ENCODE measurements at regions not wholly inside any gene's neighbourhood (a gene's known extent, or its start where the extent isn't known, plus 50 kb on each side); places are given as distances from the start of the nearest gene placed in this dataset.

DNA sequence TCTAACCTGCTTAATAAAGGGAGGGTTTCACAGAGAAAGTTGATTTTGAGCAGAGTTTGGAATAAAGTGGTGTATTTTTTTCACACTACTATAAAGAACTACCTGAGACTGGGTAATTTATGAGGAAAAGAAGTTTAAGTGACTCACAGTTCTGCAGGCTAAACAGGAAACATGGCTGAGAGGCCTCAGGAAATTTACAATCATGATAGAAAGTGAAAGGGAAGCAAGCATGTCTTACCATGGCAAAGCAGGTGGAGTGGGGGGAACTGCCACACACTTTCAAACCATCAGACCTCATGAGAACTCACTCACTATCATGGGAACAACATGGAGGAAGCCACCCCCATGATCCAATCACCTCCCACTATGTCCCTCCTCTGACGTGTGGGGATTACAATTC lies 546.7 kb downstream of the EPHA4 start:
- no peak for DNase-seq (ENCODE audit: low spot score)
- Mint-ChIP-seq H3K9me3 (no peaks in the 10 kb centered on the region), H3K27me3 (ENCODE audit: low read depth) (no peaks in the 10 kb centered on the region), H3K36me3 (ENCODE audit: low read depth) (no peaks in the 10 kb centered on the region), H3K27ac (no peak overlapping the region), H3K4me3 (no peak overlapping the region), H3K4me1 (ENCODE audit: low read depth) (peaks cover 3% of the 10 kb centered on the region)

DNA sequence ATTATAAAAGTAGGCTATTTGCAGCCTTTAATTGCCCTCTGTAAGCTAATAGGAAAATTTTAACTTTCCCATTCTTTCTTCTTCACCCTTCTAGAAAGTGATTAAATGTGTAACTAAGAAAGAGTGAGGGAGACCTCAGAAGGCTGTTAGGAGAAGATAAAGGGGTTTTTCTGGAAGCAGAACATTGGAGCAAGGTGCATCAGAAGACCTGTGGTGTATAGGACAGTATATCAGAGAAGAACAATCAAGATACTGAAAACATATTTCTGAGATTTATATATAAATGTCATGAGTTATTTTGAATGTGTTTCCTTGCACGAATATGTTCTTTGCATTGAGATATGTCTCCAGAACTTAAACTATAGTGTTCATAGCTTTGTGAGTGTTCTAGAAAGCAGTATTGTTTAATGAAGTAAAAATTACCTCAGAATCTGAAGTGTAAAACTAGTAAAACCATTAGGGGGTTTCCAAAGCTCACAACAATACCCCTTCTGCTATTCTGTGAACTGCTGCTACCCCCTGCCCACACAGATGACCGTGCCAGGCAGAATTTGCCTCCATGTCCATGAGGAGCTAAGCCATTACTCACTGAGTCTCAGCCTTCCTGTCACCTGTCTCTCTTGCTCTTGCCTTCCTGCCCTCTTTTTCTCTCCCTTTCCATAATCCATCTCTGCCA lies 537.9 kb downstream of the EPHA4 start:
- H3K27ac Mint-ChIP-seq, result no peak overlapping the region
- no peaks in the 10 kb centered on the region for H3K36me3 Mint-ChIP-seq (ENCODE audit: low read depth)
- H3K9me3 Mint-ChIP-seq, result no peaks in the 10 kb centered on the region

DNA sequence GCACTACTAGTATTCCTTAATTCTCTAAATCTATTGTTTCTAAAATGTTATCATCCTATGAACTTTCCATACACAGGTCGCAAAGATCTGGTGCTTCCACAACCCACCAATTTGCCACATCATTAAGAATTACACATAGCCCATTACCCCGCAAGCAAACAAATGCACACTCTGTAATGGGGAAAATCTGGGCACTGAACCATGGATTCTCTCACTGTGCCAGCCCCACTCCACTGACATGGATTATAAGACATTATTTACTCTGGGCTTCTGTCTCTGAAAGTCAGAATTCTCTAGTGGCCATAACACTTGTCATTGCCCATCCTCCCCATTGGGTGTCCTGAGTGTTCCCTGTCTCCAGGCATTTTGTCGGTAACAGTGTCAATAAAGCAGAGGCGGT lies 537.1 kb downstream of the EPHA4 start:
- no peaks in the 10 kb centered on the region for H3K9me3 Mint-ChIP-seq
- H3K36me3 Mint-ChIP-seq (ENCODE audit: low read depth), result no peaks in the 10 kb centered on the region
- H3K27ac Mint-ChIP-seq, result no peak overlapping the region
- H3K27me3 Mint-ChIP-seq (ENCODE audit: low read depth), result no peaks in the 10 kb centered on the region
- H3K4me1 Mint-ChIP-seq (ENCODE audit: low read depth), result no peaks in the 10 kb centered on the region
- H3K4me3 Mint-ChIP-seq, result no peak overlapping the region
- DNase-seq (ENCODE audit: low spot score), result no peak

More for the DNA sequence above, 537.9 kb downstream of the EPHA4 start:
- Mint-ChIP-seq H3K4me1 (ENCODE audit: low read depth) (no peaks in the 10 kb centered on the region), H3K27me3 (ENCODE audit: low read depth) (no peaks in the 10 kb centered on the region), H3K4me3 (no peak overlapping the region)
- no peak for DNase-seq (ENCODE audit: low spot score)

DNA sequence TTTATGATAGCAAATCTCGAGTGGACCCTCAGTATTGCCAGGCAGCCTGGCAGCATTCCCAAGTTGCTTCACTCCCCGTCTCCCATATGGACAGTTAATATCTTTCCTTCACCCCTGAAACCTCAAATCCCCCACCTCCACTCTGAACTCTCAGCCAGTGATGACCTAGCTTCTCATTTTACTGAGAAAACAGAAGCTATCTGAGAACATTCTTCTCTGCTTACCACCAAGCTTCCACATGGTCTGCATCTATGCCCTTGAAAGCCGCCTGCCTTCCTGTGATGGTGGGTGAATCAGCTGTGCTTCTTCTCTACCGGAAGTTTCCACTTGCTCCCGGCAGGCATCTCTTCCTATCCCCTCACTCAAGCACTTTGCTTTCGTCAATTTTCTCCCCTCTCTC lies 529.2 kb downstream of the EPHA4 start:
- Mint-ChIP-seq H3K27me3 (ENCODE audit: low read depth) (no peaks in the 10 kb centered on the region), H3K36me3 (ENCODE audit: low read depth) (no peaks in the 10 kb centered on the region), H3K4me3 (no peak overlapping the region), H3K4me1 (ENCODE audit: low read depth) (no peaks in the 10 kb centered on the region), H3K9me3 (no peaks in the 10 kb centered on the region), H3K27ac (no peak overlapping the region)
- no peak for DNase-seq (ENCODE audit: low spot score)

DNA sequence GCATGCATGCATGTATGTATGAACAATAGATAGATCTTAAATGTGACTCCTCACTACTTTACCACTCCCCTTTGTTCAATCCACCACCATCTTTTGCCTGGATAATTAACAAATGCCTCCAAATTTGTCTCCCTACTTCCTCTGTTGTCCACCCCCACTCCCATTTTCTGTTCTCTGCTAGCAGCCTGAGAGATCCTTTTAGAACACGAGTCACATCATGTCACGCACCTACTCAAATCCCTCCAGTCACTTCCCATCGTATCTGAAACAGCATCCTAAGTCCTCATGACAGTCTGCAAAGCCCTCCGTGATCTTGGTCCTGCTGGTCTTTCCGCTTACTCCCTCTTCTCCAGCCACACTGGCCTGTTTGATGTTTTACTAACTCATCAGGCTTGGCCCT lies 527.3 kb downstream of the EPHA4 start:
- no peak overlapping the region for H3K4me3 Mint-ChIP-seq
- H3K9me3 Mint-ChIP-seq, result no peaks in the 10 kb centered on the region
- DNase-seq (ENCODE audit: low spot score), result no peak
- H3K4me1 Mint-ChIP-seq (ENCODE audit: low read depth), result no peaks in the 10 kb centered on the region
- H3K27ac Mint-ChIP-seq, result no peak overlapping the region
- no peaks in the 10 kb centered on the region for H3K36me3 Mint-ChIP-seq (ENCODE audit: low read depth)
- H3K27me3 Mint-ChIP-seq (ENCODE audit: low read depth), result no peaks in the 10 kb centered on the region

DNA sequence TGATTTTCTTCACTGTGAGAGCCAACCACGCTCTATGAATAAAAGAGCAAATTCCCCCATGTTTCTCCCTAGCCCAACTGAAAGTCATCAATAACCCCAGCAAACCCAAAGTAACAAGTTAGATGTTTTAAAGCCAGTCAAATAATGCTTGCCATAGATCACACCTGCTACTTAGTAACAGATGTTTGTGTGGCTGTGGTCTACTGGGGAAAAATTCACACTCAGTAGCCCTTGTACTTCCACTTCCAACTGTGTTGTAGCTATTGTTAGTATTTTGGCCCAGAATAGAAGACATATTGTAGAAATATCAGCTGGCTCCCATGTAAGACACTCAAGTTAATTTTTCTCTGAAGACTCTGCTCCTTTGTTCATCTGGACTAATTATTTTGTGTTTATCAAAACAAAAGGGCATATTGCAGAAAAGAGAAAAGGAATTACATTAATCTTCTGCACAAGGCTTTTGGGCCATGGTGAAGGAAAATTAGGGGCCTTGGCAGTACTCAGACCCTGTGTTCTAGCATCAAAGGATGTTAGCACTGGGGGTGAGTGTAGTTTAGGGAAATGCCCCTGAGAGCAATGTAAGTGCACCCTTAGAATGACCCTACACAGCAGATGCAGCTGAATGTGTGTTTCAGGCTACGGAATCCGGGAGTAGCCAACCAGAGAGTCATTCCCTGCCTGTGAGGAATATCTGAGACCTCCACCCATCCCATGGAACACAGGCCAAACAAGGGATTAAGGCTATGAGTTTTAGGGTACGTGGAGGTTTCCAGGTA lies 521.9 kb downstream of the EPHA4 start:
- Mint-ChIP-seq H3K9me3 (no peaks in the 10 kb centered on the region), H3K27ac (no peak overlapping the region), H3K36me3 (ENCODE audit: low read depth) (no peaks in the 10 kb centered on the region), H3K27me3 (ENCODE audit: low read depth) (no peaks in the 10 kb centered on the region), H3K4me1 (ENCODE audit: low read depth) (no peaks in the 10 kb centered on the region), H3K4me3 (no peak overlapping the region)
- no peak for DNase-seq (ENCODE audit: low spot score)

DNA sequence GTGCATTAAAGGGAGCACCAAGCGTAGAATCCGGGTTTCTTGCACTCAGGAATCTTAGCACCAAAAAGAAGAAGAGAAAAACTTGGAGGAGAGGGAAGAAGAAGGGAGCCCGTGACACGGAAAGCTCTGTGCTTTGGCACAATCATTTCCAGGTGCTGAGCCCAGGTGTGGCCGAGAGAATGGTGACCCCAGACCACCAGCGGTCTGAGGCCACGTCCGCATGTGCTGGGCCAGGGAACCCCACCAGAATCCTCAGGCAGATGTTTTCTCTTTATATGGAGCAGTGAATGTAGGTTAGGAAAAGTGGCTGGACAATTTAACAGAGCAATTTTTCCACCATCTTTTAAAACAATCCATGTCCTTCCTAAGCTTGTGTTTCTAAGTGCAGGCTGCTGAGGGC lies 520.9 kb downstream of the EPHA4 start:
- Mint-ChIP-seq H3K9me3 (no peaks in the 10 kb centered on the region), H3K27ac (no peak overlapping the region), H3K4me3 (no peak overlapping the region), H3K27me3 (ENCODE audit: low read depth) (no peaks in the 10 kb centered on the region), H3K4me1 (ENCODE audit: low read depth) (no peaks in the 10 kb centered on the region), H3K36me3 (ENCODE audit: low read depth) (no peaks in the 10 kb centered on the region)
- no peak for DNase-seq (ENCODE audit: low spot score)

DNA sequence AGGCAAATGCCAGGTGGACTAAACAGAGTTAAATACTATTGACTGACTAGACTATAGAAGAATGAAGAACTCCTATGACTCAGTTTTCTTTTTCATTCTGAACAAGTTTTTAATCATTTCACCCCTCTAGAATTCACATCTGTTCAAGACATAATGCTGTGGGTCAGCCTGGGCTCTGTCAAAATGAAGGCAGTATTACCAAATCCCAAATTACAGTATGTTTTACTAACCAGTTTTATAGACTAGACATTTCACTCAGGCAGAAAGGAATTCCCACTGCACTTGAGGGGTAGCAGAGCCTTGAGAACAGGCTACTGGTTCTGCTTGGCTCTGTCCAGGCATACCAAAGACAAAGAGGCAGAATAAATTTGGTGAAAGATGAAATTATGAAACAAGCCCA lies 511.7 kb downstream of the EPHA4 start:
- no peak for DNase-seq (ENCODE audit: low spot score)
- Mint-ChIP-seq H3K27me3 (ENCODE audit: low read depth) (no peaks in the 10 kb centered on the region), H3K36me3 (ENCODE audit: low read depth) (no peaks in the 10 kb centered on the region), H3K9me3 (no peaks in the 10 kb centered on the region), H3K27ac (no peak overlapping the region), H3K4me3 (no peak overlapping the region), H3K4me1 (ENCODE audit: low read depth) (no peaks in the 10 kb centered on the region)

DNA sequence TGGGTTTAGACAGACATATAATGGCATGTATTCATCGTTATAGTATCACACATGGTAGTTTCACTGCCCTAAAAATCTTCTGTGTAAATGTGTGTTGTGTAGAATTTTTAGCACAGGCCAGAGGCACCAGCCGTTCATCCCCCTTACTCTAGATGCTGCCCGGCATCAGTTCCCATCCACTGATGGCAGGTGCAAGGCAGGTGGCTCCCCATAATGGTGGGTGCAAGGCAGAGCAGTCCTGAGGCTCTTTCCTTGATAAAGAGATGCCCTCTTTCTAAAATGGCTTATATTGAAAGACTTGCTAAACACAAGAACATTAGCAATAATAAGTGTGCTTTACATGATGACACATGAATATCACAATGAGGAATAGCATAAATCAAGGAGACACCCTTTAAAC lies 508.5 kb downstream of the EPHA4 start:
- H3K9me3 Mint-ChIP-seq, result no peaks in the 10 kb centered on the region
- DNase-seq (ENCODE audit: low spot score), result no peak
- H3K36me3 Mint-ChIP-seq (ENCODE audit: low read depth), result no peaks in the 10 kb centered on the region
- H3K4me1 Mint-ChIP-seq (ENCODE audit: low read depth), result no peaks in the 10 kb centered on the region
- H3K4me3 Mint-ChIP-seq, result no peak overlapping the region
- no peak overlapping the region for H3K27ac Mint-ChIP-seq
- no peaks in the 10 kb centered on the region for H3K27me3 Mint-ChIP-seq (ENCODE audit: low read depth)

DNA sequence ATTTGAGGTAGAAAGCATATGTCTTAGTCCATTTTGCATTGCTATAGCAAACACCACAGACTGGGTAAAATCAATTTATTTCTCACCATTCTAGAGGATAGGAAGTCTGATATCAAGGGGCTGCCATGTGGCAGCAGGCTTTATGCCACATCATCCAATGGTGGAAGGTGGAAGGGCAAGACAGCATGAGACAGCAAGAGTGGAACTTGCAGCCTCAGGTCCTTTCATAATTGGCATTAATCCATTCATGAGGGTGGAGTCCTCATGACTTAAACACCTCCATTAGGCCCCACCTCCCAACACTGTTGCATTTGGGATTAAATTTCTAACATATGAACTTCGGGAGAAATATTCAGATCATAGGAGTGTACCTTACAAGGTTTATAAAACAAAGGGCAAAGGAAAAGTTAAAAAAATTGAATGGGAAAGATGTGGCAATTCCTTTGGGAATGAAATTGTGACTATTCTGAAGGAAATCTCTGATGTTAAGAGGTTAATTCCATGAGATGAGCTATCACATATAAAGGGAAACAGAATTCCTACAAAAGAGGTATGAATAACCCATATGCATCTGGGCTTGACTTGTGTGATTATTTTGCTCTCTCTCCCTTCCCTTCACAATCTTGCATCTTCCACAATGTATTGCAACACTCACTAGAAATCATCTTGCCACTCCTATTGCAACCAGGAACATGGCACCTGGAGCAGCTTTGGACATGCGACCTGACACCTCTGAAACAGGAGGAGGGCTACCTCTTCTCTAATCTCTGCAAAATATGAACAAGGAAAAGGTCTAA lies 507.8 kb downstream of the EPHA4 start:
- Mint-ChIP-seq H3K9me3 (no peaks in the 10 kb centered on the region), H3K27me3 (ENCODE audit: low read depth) (no peaks in the 10 kb centered on the region), H3K27ac (no peak overlapping the region), H3K4me3 (no peak overlapping the region), H3K36me3 (ENCODE audit: low read depth) (no peaks in the 10 kb centered on the region), H3K4me1 (ENCODE audit: low read depth) (no peaks in the 10 kb centered on the region)
- DNase-seq (ENCODE audit: low spot score), result no peak

DNA sequence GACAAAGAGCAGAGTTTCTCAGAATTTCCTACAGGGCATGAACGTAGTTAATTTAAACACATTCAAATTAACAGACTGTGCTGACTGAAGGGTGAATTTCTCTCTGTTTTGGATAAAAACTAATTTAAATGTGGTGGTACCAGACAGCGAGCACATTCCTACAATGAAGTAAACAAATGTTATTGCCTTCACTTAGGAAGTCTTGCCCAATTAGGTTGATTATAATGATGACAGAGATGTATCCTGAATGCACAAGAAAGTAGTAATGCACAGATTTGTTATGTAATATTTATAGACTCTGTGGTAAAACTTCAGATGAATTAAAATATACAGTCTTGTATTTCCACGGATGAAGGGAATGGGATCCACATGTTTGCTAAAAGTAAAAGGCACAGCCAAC lies 507.2 kb downstream of the EPHA4 start:
- DNase-seq (ENCODE audit: low spot score), result no peak
- no peaks in the 10 kb centered on the region for H3K27me3 Mint-ChIP-seq (ENCODE audit: low read depth)
- H3K36me3 Mint-ChIP-seq (ENCODE audit: low read depth), result no peaks in the 10 kb centered on the region
- H3K9me3 Mint-ChIP-seq, result no peaks in the 10 kb centered on the region
- no peaks in the 10 kb centered on the region for H3K4me1 Mint-ChIP-seq (ENCODE audit: low read depth)
- H3K27ac Mint-ChIP-seq, result no peak overlapping the region
- no peak overlapping the region for H3K4me3 Mint-ChIP-seq

DNA sequence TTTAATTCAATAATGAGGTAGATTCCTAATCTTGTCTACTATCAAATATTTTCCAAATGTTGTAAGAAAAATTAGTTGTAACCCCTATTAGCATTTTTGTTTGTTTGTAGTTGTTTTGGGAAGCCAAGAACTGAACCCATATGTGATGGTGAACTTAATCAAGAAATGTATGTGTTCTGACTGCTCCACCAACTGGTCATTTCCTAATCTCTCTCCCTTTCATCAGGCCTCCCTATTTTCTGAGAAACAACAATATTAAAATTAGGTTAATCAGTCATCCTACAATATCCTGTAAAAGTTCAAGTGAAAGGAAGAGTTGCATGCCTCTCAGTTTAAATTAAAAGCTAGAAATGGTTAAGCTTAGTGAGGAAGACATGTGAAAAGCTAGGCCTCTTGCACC lies 504.0 kb downstream of the EPHA4 start:
- no peak for DNase-seq (ENCODE audit: low spot score)
- Mint-ChIP-seq H3K36me3 (ENCODE audit: low read depth) (no peaks in the 10 kb centered on the region), H3K27me3 (ENCODE audit: low read depth) (no peaks in the 10 kb centered on the region), H3K27ac (no peak overlapping the region), H3K4me3 (no peak overlapping the region), H3K4me1 (ENCODE audit: low read depth) (no peaks in the 10 kb centered on the region), H3K9me3 (no peaks in the 10 kb centered on the region)

DNA sequence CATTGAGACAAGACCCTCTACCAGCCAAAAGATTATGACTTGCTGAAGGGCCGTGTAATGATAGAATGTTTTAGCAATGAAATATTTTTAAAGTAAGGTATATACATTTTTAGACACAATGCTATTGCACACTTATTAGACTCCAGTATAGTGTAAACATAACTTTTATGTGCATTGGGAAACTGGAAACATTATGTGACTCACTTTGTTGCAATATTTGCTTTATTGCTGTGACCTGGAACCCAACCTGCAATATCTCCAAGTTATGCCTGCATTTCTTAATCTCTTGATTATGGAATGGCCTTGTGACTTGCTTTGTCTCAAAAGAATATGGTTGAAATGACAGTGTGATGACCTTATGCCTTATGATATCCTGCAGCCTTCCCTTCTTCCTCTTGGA lies 502.0 kb downstream of the EPHA4 start:
- no peaks in the 10 kb centered on the region for H3K4me1 Mint-ChIP-seq (ENCODE audit: low read depth)
- DNase-seq (ENCODE audit: low spot score), result no peak
- H3K27ac Mint-ChIP-seq, result no peak overlapping the region
- H3K9me3 Mint-ChIP-seq, result no peaks in the 10 kb centered on the region
- H3K4me3 Mint-ChIP-seq, result no peak overlapping the region
- H3K27me3 Mint-ChIP-seq (ENCODE audit: low read depth), result no peaks in the 10 kb centered on the region
- H3K36me3 Mint-ChIP-seq (ENCODE audit: low read depth), result no peaks in the 10 kb centered on the region

DNA sequence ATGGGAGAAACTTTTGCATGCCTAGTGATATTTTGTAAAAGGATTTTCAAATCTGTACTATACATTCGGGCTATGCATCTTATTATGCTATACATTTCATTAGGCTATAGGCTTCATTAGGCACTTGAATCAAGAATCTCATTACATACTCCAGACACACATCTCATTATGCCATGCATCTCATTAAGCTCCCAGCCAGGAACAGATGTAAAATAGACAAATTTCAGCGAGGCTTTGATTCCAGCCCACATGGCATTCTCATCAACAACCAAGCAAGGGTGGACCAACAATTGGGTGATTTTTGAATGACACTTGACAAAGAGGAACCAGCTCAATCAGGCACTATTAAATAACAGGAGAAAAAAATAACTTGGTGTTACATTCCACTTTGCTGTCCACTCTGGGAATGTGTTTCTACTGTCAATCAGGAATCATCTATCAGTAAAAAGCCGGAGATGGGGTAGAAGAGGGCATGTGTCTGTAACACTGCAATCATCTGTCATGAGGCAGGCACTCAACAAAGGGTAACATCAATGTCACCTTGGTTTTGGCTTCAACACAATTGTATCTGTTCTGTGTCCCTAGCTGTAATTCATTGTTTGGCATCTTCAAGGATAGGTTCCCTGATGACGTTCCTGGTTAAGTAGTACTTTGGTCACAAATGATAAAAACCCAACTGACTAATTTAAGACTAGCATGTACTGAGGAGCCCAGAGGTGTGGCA lies 498.6 kb downstream of the EPHA4 start:
- no peaks in the 10 kb centered on the region for H3K9me3 Mint-ChIP-seq
- H3K4me3 Mint-ChIP-seq, result no peak overlapping the region
- H3K27ac Mint-ChIP-seq, result no peak overlapping the region
- no peaks in the 10 kb centered on the region for H3K27me3 Mint-ChIP-seq (ENCODE audit: low read depth)
- no peak for DNase-seq (ENCODE audit: low spot score)
- no peaks in the 10 kb centered on the region for H3K4me1 Mint-ChIP-seq (ENCODE audit: low read depth)
- no peaks in the 10 kb centered on the region for H3K36me3 Mint-ChIP-seq (ENCODE audit: low read depth)

Data from T-helper 2 cell treated with Interferon-gamma antibody and Interleukin-4, amounts not matched to agents 5 μg/mL and 100 μg/mL, for 36 hours (primary cell).